Gastroesophageal sphincter (tissue), 4 donors: ENCODE measurements at regions not wholly inside any gene's neighbourhood (a gene's known extent, or its start where the extent isn't known, plus 50 kb on each side); places are given as distances from the start of the nearest gene placed in this dataset.

ENCODE experiments used
- ATAC-seq: fragments of 150-250 bp; one replicate; pipeline ENCODE4 v1.9.1; 2016; ENCODE audit warnings: mild to moderate bottlenecking, moderate library complexity
- H3K27ac ChIP-seq, 4 donors: fragments of 200-600 bp; sonication (generic) in 3 of 4; 1 replicate in 3 of 4; 2 replicates in 1 of 4; pipeline ENCODE4 v1.5.1; 2016 to 2019
- H3K27me3 ChIP-seq: fragments of 200-600 bp; sonication (generic); one replicate; pipeline ENCODE4 v1.5.1; 2019
- H3K36me3 ChIP-seq, 2 donors: fragments of 200-600 bp; sonication (generic); one replicate each; pipeline ENCODE4 v1.5.1; 2019; ENCODE audit warnings: control low read depth in 1 of 2
- H3K4me1 ChIP-seq, 3 donors: fragments of 200-600 bp; sonication (generic); 1 replicate in 2 of 3; 2 replicates in 1 of 3; pipeline ENCODE4 v1.5.1; 2016 to 2019; ENCODE audit warnings: control low read depth in 2 of 3
- H3K4me3 ChIP-seq, 2 donors: fragments of 200-600 bp; sonication (generic); one replicate each; pipeline ENCODE4 v1.5.1; 2019; ENCODE audit warnings: mild to moderate bottlenecking in 1 of 2, moderate library complexity in 1 of 2
- H3K9me3 ChIP-seq, 3 donors: fragments of 200-600 bp; sonication (generic); one replicate each; pipeline ENCODE4 v1.5.1; 2017 to 2019; ENCODE audit warnings: control low read depth in 2 of 3
- CTCF ChIP-seq, 4 experiments: fragments of 200-600 bp in 2 of 4; fragments of 450-650 bp in 2 of 4; sonication (generic) in 1 of 4; IDR thresholded peaks; one replicate each; pipeline ENCODE4 v1.5.1; 2017 to 2019; ENCODE audit warnings: antibody characterized with exemption in 4 of 4, mild to moderate bottlenecking in 2 of 4, moderate library complexity in 2 of 4
- EP300 ChIP-seq: sonication (generic); formaldehyde crosslinking; IDR thresholded peaks from one replicate; pipeline ENCODE4 v1.6.1; 2017; ENCODE audit warnings: antibody characterized with exemption, mild to moderate bottlenecking
- POLR2A ChIP-seq, 2 donors: fragments of 450-650 bp; IDR thresholded peaks; one replicate each; pipeline ENCODE4 v1.6.1; 2017; ENCODE audit warnings: antibody characterized with exemption in 2 of 2, mild to moderate bottlenecking in 2 of 2, moderate library complexity in 1 of 2
- POLR2AphosphoS5 ChIP-seq: sonication (generic); formaldehyde crosslinking; IDR thresholded peaks from one replicate; pipeline ENCODE4 v1.6.1; 2017; ENCODE audit warnings: antibody characterized with exemption
- WGBS, 2 donors: methylation state at CpG; one replicate each; pipeline ENCODE4 v1.1.5; 2018; ENCODE audit warnings: low coverage in 1 of 2; 5-methylcytosine and 5-hydroxymethylcytosine counted together

GRCh38 chr1:227470688-227471087, 92.7 kb upstream of the ZNF678 start:
- H3K4me1 ChIP-seq: no peaks in the 10 kb centered on the region
- WGBS, 2 donors: 93 to 95% methylated on average over 2 of the region's 2 CpGs
- ATAC-seq: no peak
- H3K9me3 ChIP-seq: peaks cover 0 to 8% (median 0%) of the 10 kb centered on the region in 3 donors
- TF ChIP-seq POLR2AphosphoS5: no peak
- no peak for TF ChIP-seq POLR2A (IDR thresholded peaks at IDR 0.05)
- no peak for TF ChIP-seq CTCF (IDR thresholded peaks at IDR 0.05)
- no peak for TF ChIP-seq EP300
- no peak overlapping the region for H3K4me3 ChIP-seq
- no peaks in the 10 kb centered on the region for H3K36me3 ChIP-seq
- H3K27ac ChIP-seq: no peak overlapping the region
- H3K27me3 ChIP-seq: peaks cover 38% of the 10 kb centered on the region

GRCh38 chr1:227469708-227470107, 93.6 kb upstream of the ZNF678 start:
- Histone ChIP-seq H3K9me3 (peaks cover 0 to 8% (median 0%) of the 10 kb centered on the region in 3 donors), H3K27me3 (peaks cover 39% of the 10 kb centered on the region), H3K4me3 (no peak overlapping the region), H3K36me3 (no peaks in the 10 kb centered on the region), H3K4me1 (no peaks in the 10 kb centered on the region), H3K27ac (no peak overlapping the region)
- 29 to 58% methylated on average over 2 to 3 of the region's 3 CpGs for whole genome bisulfite sequencing, 2 donors
- ATAC-seq: no peak
- TF ChIP-seq EP300 (no peak), POLR2A (IDR thresholded peaks at IDR 0.05) (no peak), POLR2AphosphoS5 (no peak), CTCF (IDR thresholded peaks at IDR 0.05) (no peak)

- no peak overlapping the region for H3K27ac ChIP-seq
- H3K4me1 ChIP-seq: no peaks in the 10 kb centered on the region
- H3K27me3 ChIP-seq: peaks cover 19% of the 10 kb centered on the region
- no peaks in the 10 kb centered on the region for H3K36me3 ChIP-seq
- no peak for ATAC-seq
- TF ChIP-seq CTCF (IDR thresholded peaks at IDR 0.05) (no peak), POLR2AphosphoS5 (no peak), EP300 (no peak), POLR2A (IDR thresholded peaks at IDR 0.05) (no peak)
- no peak overlapping the region for H3K4me3 ChIP-seq
- H3K9me3 ChIP-seq: peaks cover 0 to 8% (median 0%) of the 10 kb centered on the region in 3 donors
- 67 to 84% methylated on average over 3 to 4 of the region's 5 CpGs for WGBS, 2 donors
Observed at GRCh38 chr1:227466039-227466645, 97.2 kb upstream of the ZNF678 start.

- Histone ChIP-seq H3K36me3 (no peaks in the 10 kb centered on the region), H3K4me1 (no peaks in the 10 kb centered on the region), H3K4me3 (no peak overlapping the region), H3K27me3 (peaks cover 16% of the 10 kb centered on the region), H3K9me3 (no peaks in the 10 kb centered on the region), H3K27ac (no peak overlapping the region)
- 63% methylated on average over 1 of the region's 7 CpGs; no CpG with 5 or more reads in 1 of the 2 donors for WGBS, 2 donors
- no peak for TF ChIP-seq POLR2AphosphoS5
- ATAC-seq: no peak
Observed at GRCh38 chr1:227465256-227465655, 98.1 kb upstream of the ZNF678 start.

- peaks cover 23% of the 10 kb centered on the region for H3K27me3 ChIP-seq
- no peak overlapping the region for H3K4me3 ChIP-seq
- no peak for ATAC-seq
- no peaks in the 10 kb centered on the region for H3K4me1 ChIP-seq
- TF ChIP-seq POLR2A (IDR thresholded peaks at IDR 0.05): no peak
- no peak for TF ChIP-seq POLR2AphosphoS5
- no peak for TF ChIP-seq EP300
- TF ChIP-seq CTCF (IDR thresholded peaks at IDR 0.05): no peak
- 0 to 75% methylated on average over 1 of the region's 1 CpG for WGBS, 2 donors
- H3K9me3 ChIP-seq: no peaks in the 10 kb centered on the region
- no peak overlapping the region for H3K27ac ChIP-seq
- no peaks in the 10 kb centered on the region for H3K36me3 ChIP-seq
Observed at GRCh38 chr1:227459977-227460376, 103.4 kb upstream of the ZNF678 start.
